ENCODE measurements at regions not wholly inside any gene's neighbourhood (a gene's known extent, or its start where the extent isn't known, plus 50 kb on each side); places are given as distances from the start of the nearest gene placed in this dataset.
"Not testable (repeated sequence)": the region's sequence is repeated elsewhere in the genome, so short reads cannot be mapped to it uniquely, and the experiment has no call there.

- no peak for DNase-seq (ENCODE audit: extremely low read depth, low read depth)
These were observed 1060.8 kb downstream of the FAT4 start for GRCh38 chr4:126375462-126376054.

DNA sequence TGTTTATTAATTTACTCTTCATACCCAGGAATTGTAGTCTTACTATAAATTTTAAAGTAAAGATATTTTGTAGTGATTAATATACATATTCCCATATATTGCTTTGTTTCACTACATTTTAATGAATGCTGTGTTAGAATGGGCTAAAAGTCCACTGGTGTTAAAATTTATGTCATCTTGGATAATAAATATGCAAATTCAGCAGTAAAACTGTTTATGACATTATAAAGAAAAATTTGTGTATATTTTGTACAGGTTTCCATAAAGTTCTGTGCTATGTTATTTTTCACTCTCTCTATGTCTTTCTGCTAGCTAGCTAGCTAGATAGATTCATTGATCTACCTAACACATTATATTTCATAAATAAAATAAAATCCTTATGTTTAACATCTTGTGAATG is 1071.2 kb downstream of the FAT4 start:
- DNase-seq (ENCODE audit: extremely low read depth, low read depth) = no peak

- DNase-seq (ENCODE audit: extremely low read depth, low read depth) = no peak
These were observed 1071.8 kb downstream of the FAT4 start for GRCh38 chr4:126386512-126386911.

- DNase-seq (ENCODE audit: extremely low read depth, low read depth) = no peak
These were observed 1080.9 kb downstream of the FAT4 start for GRCh38 chr4:126395664-126396063.

DNA sequence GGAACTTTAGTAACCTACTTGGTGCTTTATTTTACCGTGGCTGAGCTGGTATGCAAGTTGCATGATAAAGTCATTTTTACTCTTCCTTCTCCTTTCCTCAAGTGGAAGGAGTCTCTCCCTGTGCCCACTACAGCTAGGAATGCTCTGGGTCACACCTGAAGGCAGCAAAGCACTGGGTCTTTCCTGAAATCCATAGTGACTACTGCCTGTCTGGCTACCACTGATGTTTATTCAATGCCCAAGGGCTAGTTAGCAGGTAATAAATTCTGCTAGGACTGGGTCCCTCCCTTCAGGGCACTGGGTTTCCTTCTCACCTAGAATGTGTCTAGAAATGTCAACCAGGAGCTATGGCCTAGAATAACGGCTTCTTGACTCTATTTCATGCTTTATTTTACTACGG is 1081.4 kb downstream of the FAT4 start:
- DNase-seq (ENCODE audit: extremely low read depth, low read depth) = no peak

DNA sequence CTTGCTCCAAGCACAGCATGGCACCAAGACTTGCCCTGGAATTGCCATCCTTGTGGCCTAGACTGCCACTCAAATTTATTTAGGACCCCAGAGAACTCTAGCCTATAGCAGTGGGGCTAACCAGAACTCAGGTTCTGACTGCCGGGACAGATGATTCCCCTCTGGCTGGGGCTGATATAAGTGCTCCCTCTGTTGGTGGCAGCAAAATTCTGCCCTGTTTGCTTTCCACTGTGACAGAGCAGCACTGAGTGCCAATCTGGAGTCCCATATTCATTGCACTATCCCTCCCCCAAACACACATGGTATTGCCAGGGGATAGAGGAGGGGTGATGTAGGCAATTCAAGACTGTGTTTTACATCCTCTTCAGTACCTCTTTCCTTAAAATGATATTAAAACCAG is 1081.9 kb downstream of the FAT4 start:
- no peak for DNase-seq (ENCODE audit: extremely low read depth, low read depth)

- no peak for DNase-seq (ENCODE audit: extremely low read depth, low read depth)
These were observed 1089.8 kb downstream of the FAT4 start for GRCh38 chr4:126404549-126404948.

DNA sequence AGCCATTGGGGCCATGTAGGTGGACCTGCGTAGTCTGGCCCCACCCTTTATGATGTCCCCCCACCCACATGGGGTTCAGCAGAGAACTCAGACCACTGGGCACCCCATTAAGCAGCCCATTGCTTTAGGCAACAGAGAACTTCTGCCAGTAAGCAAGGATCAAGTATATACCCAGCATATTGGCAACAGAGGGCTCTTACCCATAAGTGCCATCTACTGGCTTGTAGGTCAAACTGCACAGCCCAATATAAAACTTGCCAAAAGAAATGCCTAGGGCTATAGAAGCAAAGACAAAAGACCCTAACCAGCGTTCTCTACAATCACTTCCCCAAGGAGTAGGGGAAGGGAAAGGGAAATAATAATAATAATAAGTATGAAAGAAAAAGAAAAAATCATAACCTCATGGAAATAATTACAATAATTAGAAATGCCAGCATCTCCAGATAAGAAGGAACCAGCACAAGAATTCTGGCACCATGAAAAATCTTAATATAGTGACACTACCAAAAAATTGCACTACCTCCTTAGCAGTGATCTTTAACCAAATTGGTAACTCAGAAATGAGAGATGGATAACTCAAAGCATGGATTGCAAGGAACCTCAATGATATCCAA is 1090.7 kb downstream of the FAT4 start:
- peak; percentile 17 for DNase-seq (ENCODE audit: extremely low read depth, low read depth)

DNA sequence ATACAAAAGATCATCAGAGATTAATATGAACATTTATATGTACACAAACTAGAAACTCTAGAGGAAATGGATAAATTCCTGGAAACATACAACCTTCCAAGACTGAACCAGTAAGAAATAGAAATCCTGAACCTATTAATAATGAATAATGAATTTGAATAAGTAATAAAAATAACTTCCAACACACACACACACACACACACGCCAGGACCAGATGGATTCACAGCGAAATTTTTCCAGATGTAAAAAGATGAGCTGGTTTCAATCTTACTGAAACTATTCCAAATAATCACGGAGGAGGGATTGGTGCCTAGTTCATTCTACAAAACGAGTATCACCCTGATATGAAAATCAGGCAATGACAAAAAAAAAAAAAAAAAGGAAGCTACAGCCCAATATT is 1095.0 kb downstream of the FAT4 start:
- DNase-seq (ENCODE audit: extremely low read depth, low read depth) = no peak

DNA sequence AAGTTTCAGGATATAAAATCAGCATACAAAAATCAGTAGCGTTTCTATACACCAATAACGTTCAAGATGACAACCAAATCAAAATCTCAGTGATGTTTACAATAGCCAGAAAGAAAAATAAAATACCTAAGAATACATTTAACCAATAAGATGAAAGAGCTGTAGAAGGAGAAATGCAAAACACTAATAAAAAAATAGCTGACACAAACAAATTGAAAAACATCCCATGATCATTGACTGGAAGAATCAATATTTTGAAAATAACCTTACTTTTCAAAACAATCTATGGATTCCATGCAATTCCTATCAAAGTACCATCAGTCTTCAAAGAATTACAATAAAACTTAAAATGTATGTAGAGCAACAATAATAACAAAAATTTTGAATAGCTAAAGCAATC is 1096.3 kb downstream of the FAT4 start:
- DNase-seq (ENCODE audit: extremely low read depth, low read depth) = no peak

- DNase-seq (ENCODE audit: extremely low read depth, low read depth) = not testable (repeated sequence)
These were observed 1097.6 kb downstream of the FAT4 start for GRCh38 chr4:126412310-126412709.

DNA sequence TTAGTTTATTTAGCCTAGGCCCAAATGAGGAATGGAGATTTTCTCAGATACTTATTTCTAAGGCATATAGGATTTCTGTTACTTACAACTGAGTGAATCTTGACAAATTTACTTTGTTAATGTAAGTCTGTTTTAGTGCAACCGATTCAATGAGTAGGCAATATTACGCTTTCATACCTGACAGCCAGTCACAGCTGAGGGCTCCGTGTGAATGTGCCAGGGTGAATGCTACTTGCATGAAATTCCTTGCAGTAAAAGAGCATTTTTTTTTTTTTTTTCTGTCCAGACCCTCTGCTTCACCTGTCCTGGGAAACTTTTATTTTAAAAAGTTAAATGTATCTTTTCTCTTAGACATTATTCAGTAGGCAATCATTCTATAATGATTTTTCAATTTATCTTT is 1100.0 kb downstream of the FAT4 start:
- DNase-seq (ENCODE audit: extremely low read depth, low read depth) = no peak

DNA sequence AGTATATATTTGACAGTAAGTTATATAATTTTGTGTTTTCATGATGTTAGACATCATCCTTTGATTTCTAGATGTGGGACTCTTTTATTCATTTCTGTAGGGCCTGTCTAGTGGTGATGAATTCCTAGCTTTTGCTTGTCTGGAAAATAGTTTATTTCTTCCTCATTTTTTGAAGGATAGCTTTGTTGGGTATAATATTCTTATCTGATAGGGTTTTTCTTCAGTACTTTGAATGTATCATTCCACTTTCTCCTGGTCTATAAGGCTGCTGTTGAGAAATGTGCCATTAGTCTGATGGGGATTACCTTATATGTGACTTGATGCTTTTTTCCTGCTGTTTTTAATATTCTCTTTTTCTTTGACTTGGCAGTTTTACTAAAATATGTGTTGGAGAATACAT is 1104.5 kb downstream of the FAT4 start:
- no peak for DNase-seq (ENCODE audit: extremely low read depth, low read depth)

DNA sequence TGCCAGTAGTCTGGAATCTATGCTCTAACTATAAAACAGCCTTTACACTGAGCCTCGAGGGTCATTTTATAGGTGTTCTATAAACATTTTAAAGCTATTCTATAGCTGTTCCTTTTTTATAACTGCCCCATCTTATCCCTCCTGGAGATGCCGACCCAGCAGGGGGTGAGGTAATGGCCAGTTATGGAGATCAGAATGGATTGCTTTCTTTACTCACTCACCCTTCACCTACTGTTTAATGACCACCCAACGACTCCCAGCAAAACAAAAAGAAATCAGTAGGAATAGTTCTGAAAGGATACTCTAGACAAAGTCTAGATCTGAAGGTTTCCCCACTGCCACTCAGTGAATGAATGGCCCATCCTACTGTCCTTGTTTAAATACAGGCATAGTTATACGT is 1113.1 kb downstream of the FAT4 start:
- DNase-seq (ENCODE audit: extremely low read depth, low read depth) = no peak

DNA sequence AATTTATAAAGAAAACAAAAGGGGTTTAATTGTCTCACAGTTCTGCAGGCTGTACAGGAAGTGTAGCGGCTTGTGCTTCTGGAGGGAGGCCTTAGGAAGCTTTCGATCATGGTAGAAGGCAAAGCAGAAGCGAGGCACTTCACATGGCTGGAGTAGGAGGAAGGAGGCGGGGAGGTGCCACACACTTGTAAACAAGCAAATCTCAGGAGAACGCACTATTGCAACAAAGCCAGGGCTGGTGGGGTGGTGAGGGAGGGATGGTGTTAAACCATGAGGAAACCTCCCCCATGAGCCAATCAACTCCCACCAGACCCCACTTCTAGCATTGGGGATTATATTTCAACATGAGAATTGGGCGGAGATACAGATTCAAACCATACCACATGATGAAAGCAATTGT is 1116.3 kb downstream of the FAT4 start:
- DNase-seq (ENCODE audit: extremely low read depth, low read depth) = no peak

GRCh38 chr4:126435491-126435890 is 1120.7 kb downstream of the FAT4 start:
- DNase-seq (ENCODE audit: extremely low read depth, low read depth) = no peak

DNA sequence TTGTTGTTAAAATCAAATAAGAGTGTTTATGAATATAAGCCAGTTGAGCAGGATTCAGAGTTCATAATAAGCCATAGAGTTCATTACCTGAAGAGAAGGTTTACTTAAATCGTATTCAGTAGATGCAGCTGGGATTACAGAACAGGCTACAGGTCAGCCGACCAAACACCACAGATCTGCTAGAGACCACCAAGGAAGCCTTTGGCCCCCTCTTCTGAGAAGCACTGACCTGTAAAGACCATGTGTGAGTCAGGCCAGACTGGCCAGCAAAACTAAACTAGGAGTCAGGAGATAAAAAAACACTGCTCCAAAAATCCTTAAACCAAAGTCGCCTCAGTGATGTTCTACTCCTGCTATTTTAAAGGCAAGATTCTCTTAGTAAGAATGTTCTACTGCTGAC is 1125.5 kb downstream of the FAT4 start:
- no peak for DNase-seq (ENCODE audit: extremely low read depth, low read depth)

GRCh38 chr4:126441173-126442035 is 1126.6 kb downstream of the FAT4 start:
- no peak for DNase-seq (ENCODE audit: extremely low read depth, low read depth)

GRCh38 chr4:126445596-126445995 is 1130.8 kb downstream of the FAT4 start:
- DNase-seq (ENCODE audit: extremely low read depth, low read depth) = no peak

GRCh38 chr4:126446917-126447316 is 1132.2 kb downstream of the FAT4 start:
- DNase-seq (ENCODE audit: extremely low read depth, low read depth) = no peak

- DNase-seq (ENCODE audit: extremely low read depth, low read depth) = no peak
These were observed 1133.5 kb downstream of the FAT4 start for GRCh38 chr4:126448086-126448845.

All from NCI-H460 (cell line).